ENCODE measurements at regions not wholly inside any gene's neighbourhood (a gene's known extent, or its start where the extent isn't known, plus 50 kb on each side); places are given as distances from the start of the nearest gene placed in this dataset.

GRCh38 chr1:50308878-50309277, 114.4 kb downstream of the DMRTA2 start (continued):
- peak in 1 of 2 experiments; percentile 65; a peak in 1 of 4 replicates for TF ChIP-seq KLF16 (CRISPR knock-in tag; IDR thresholded peaks at IDR 0.05)
- TF ChIP-seq CEBPG (CRISPR knock-in tag; IDR thresholded peaks at IDR 0.05) = no peak
- peak; percentile 93 for TF ChIP-seq ZNF232 (CRISPR knock-in tag; IDR thresholded peaks at IDR 0.05; ENCODE audit: borderline replicate concordance)
- 0 out of 2 replicates have a peak, but pooled peaks have one; percentile 35 for TF ChIP-seq ZSCAN5A (CRISPR knock-in tag; IDR thresholded peaks at IDR 0.05; ENCODE audit: borderline replicate concordance)
- no peak for TF ChIP-seq HDAC6 (IDR thresholded peaks at IDR 0.05; ENCODE audit: low read depth, low read length)
- 0 out of 2 replicates have a peak, but pooled peaks have one; percentile 54 for TF ChIP-seq ZNF792 (CRISPR knock-in tag; IDR thresholded peaks at IDR 0.05)
- 0 out of 2 replicates have a peak, but pooled peaks have one; percentile 44 for TF ChIP-seq ZNF124 (CRISPR knock-in tag; IDR thresholded peaks at IDR 0.05)
- peak; percentile 88; the same call in 1 of the 2 replicates for TF ChIP-seq ZSCAN9 (CRISPR knock-in tag; IDR thresholded peaks at IDR 0.05; ENCODE audit: borderline replicate concordance)
- TF ChIP-seq ZNF280D (CRISPR knock-in tag; IDR thresholded peaks at IDR 0.05) = no peak
- 0 out of 2 replicates have a peak, but pooled peaks have one; percentile 39 for TF ChIP-seq ZMAT3 (CRISPR knock-in tag; conservative IDR thresholded peaks at IDR 0.05)
- 0 out of 2 replicates have a peak, but pooled peaks have one; percentile 30 for TF ChIP-seq NFAT5 (CRISPR knock-in tag; IDR thresholded peaks at IDR 0.05)
- no peak for TF ChIP-seq YEATS4 (CRISPR knock-in tag; IDR thresholded peaks at IDR 0.05; ENCODE audit: borderline replicate concordance)
- no peak for TF ChIP-seq KDM5A (IDR thresholded peaks at IDR 0.05; ENCODE audit: borderline replicate concordance, low read length)
- no peak for TF ChIP-seq SOX13 (IDR thresholded peaks at IDR 0.05)
- peak in 1 of 2 experiments; percentile 26; a peak in 1 of 4 replicates for TF ChIP-seq SOX13 (CRISPR knock-in tag; conservative IDR thresholded peaks at IDR 0.05 in 1 of 2, IDR thresholded peaks at IDR 0.05 in 1 of 2)
- TF ChIP-seq KLF6 (CRISPR knock-in tag; IDR thresholded peaks at IDR 0.05) = peak; percentile 65; the same call in 1 of the 2 replicates
- peak; percentile 58; the same call in 1 of the 2 replicates for TF ChIP-seq IKZF5 (CRISPR knock-in tag; IDR thresholded peaks at IDR 0.05)
- TF ChIP-seq NAIF1 (CRISPR knock-in tag; IDR thresholded peaks at IDR 0.05; ENCODE audit: borderline replicate concordance) = no peak
- TF ChIP-seq SNAPC2 (CRISPR knock-in tag; IDR thresholded peaks at IDR 0.05) = no peak
- peak; percentile 61; the same call in 1 of the 2 replicates for TF ChIP-seq KDM2A (CRISPR knock-in tag; IDR thresholded peaks at IDR 0.05; ENCODE audit: borderline replicate concordance, low read depth)
